AG09319 (cell line): ENCODE measurements at regions not wholly inside any gene's neighbourhood (a gene's known extent, or its start where the extent isn't known, plus 50 kb on each side); places are given as distances from the start of the nearest gene placed in this dataset.

Experiments
- DNase-seq: peaks from one replicate; pipeline ENCODE4 v3.0.0-alpha.2; 2010; ENCODE audit warnings: low read depth; ENCODE audit errors: extremely low read depth
- CTCF ChIP-seq: IDR thresholded peaks from 2 replicates; pipeline ENCODE4 v1.5.1; 2011; ENCODE audit warnings: low read depth, mild to moderate bottlenecking, inconsistent platforms, low read length, moderate library complexity

- no peak for TF ChIP-seq CTCF
- DNase-seq, result no peak
Observed at GRCh38 chr3:41029356-41029755, 169.9 kb upstream of the CTNNB1 start.

- DNase-seq, result no peak
- TF ChIP-seq CTCF, result no peak
Observed at GRCh38 chr3:41030220-41030619, 169.1 kb upstream of the CTNNB1 start.

- DNase-seq, result no peak
- TF ChIP-seq CTCF, result no peak
Observed at GRCh38 chr3:41031401-41031800, 167.9 kb upstream of the CTNNB1 start.

- no peak for TF ChIP-seq CTCF
- DNase-seq, result no peak
Observed at GRCh38 chr3:41033956-41034519, 165.3 kb upstream of the CTNNB1 start.

- DNase-seq, result no peak
- no peak for TF ChIP-seq CTCF
Observed at GRCh38 chr3:41035456-41036022, 163.8 kb upstream of the CTNNB1 start.

- no peak for DNase-seq
- no peak for TF ChIP-seq CTCF
Observed at GRCh38 chr3:41037651-41038334, 161.5 kb upstream of the CTNNB1 start.

GRCh38 chr3:41040256-41040655 lies 159.0 kb upstream of the CTNNB1 start:
- TF ChIP-seq CTCF, result no peak
- DNase-seq, result no peak
